PC-9 (cell line): ENCODE measurements at regions not wholly inside any gene's neighbourhood (a gene's known extent, or its start where the extent isn't known, plus 50 kb on each side); places are given as distances from the start of the nearest gene placed in this dataset.
"Not testable (repeated sequence)": the region's sequence is repeated elsewhere in the genome, so short reads cannot be mapped to it uniquely, and the experiment has no call there.

ENCODE experiments used
- BruUV-seq: library from RNA; stranded (reverse); fragments of 400-500 nt; replicated peaks from 2 replicates; lab custom pipeline; 2021; lab: Mats Ljungman, UMichigan
- CTCF ChIA-PET: fragments of 300-600 bp; sonication (Branson Sonifier 250); formaldehyde crosslinking; loops from one replicate; lab custom pipeline; 2022; ENCODE audit warnings: antibody characterized with exemption; lab: Charles Lee
- POLR2A ChIA-PET: fragments of 300-600 bp; sonication (Branson Sonifier 250); formaldehyde crosslinking; loops from one replicate; lab custom pipeline; 2022; ENCODE audit warnings: antibody characterized with exemption; ENCODE audit not compliant: unreplicated experiment; lab: Charles Lee
- DNase-seq, 2 experiments: peaks; one replicate each; pipeline versions ENCODE4 v3.0.0 to v3.0.0-alpha.2; 2015 to 2022; ENCODE audit warnings: mixed read lengths in 1 of 2
- H2AFZ ChIP-seq: fragments of 200-600 bp; sonication (generic); 2 replicates; pipeline ENCODE4 v1.8.1; 2017; ENCODE audit warnings: antibody characterized with exemption
- H3F3A ChIP-seq: fragments of 200-600 bp; sonication (generic); 2 replicates; pipeline ENCODE4 v1.8.1; 2017; ENCODE audit warnings: antibody characterized with exemption, mild to moderate bottlenecking, low read depth; ENCODE audit not compliant: insufficient read depth
- H3K27ac ChIP-seq: fragments of 200-600 bp; sonication (generic); 2 replicates; pipeline ENCODE4 v1.6.1; 2016; ENCODE audit warnings: mixed run types
- H3K27me3 ChIP-seq: fragments of 200-600 bp; sonication (generic); 2 replicates; pipeline ENCODE4 v1.6.1; 2016; ENCODE audit warnings: low read depth, mixed run types; ENCODE audit not compliant: insufficient read depth
- H3K36me3 ChIP-seq: fragments of 200-600 bp; sonication (generic); 2 replicates; pipeline ENCODE4 v1.6.1; 2016; ENCODE audit warnings: low read depth, mixed run types
- H3K4me1 ChIP-seq: fragments of 200-600 bp; sonication (generic); replicated peaks from 2 replicates; pipeline ENCODE4 v1.6.1; 2016; ENCODE audit warnings: mixed run types; ENCODE audit not compliant: insufficient read depth
- H3K4me2 ChIP-seq: fragments of 200-600 bp; sonication (generic); 2 replicates; pipeline ENCODE4 v1.6.1; 2017; ENCODE audit warnings: mixed run types
- H3K4me3 ChIP-seq: fragments of 200-600 bp; sonication (generic); 2 replicates; pipeline ENCODE4 v1.6.1; 2016; ENCODE audit warnings: mixed run types
- H3K79me2 ChIP-seq: fragments of 200-600 bp; sonication (generic); 2 replicates; pipeline ENCODE4 v1.6.1; 2017; ENCODE audit warnings: low read depth, mixed run types
- H3K9me2 ChIP-seq: fragments of 200-600 bp; sonication (generic); 2 replicates; pipeline ENCODE4 v1.8.1; 2017; ENCODE audit warnings: mild to moderate bottlenecking; ENCODE audit not compliant: insufficient read depth
- H3K9me3 ChIP-seq: fragments of 200-600 bp; sonication (generic); 2 replicates; pipeline ENCODE4 v1.8.1; 2016; ENCODE audit warnings: low read depth; ENCODE audit not compliant: insufficient read depth
- H4K20me1 ChIP-seq: fragments of 200-600 bp; sonication (generic); 2 replicates; pipeline ENCODE4 v1.8.1; 2017; ENCODE audit not compliant: insufficient read depth
- EZH2 ChIP-seq: fragments of 200-600 bp; sonication (generic); IDR thresholded peaks from 2 replicates; pipeline ENCODE4 v1.8.0; 2017; ENCODE audit warnings: antibody characterized with exemption, low read depth
- intact Hi-C: fragments of 100-400 bp; cut with micrococcal nuclease; formaldehyde crosslinking; loops from one replicate; pipeline ENCODE4 v1.10.0; 2022; ENCODE audit not compliant: unreplicated experiment
- TF ChIP-seq, protein P1 (sequence below): fragments of 200-600 bp; sonication (generic); conservative IDR thresholded peaks from 2 replicates; pipeline ENCODE4 v1.6.1; 2017; ENCODE audit warnings: mixed run types, antibody characterized with exemption, mild to moderate bottlenecking, moderate library complexity

DNA sequence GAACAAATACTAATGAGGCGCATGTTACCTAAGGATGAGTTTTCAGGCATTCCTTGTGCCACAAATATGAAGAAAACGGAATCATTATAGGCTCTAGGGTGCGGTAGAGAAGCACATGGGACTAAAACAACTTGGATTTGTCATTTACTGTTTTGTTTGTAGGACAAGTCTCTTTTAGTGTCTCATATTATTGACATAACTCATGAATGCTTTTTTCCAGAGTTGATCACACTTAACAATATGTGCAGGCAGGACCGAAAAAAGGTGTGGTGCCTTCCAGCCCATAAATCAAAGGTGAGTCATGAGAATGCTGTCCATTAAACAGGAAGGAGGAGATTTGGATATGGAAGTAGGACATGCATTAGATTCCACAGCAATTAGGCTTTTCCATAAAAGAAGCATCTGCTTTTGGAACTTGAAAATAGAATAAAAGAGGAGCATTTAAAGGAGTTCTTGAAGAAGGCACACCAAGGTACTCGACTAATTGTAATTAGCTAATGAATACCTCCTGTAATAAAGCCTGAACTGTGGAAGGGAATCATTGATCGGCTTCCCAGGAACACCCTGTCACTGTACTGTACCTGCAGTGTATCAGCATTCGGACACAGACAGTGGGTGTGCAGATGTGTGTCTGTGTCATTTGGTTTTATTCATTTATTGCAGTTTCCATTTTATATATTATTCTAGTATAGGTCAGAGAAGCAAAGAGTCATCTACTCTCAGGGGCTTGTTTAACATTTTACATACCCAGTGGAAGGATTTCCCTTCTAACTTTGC, 119.7 kb upstream of the KLF14 start:
- CTCF ChIA-PET: no interaction called here
- no peak overlapping the region for H3K4me3 ChIP-seq
- no TSS peak for BruUV-seq

GRCh38 chr7:130854481-130854880, 120.5 kb upstream of the KLF14 start:
- intact Hi-C loops: no loop called here
- POLR2A ChIA-PET: interaction anchor here (0.7 kb wide), 1 partner anchor 162 kb away, joined by 3 read pairs; no protein-coding TSS in a partner anchor
- Histone ChIP-seq H3K36me3 (peaks cover 72% of the 10 kb centered on the region), H4K20me1 (0 out of 2 replicates have a peak, but pooled peaks cover 4% of the 10 kb centered on the region), H3K27ac (peak overlapping the region; percentile 68), H3K4me1 (peaks cover 36% of the 10 kb centered on the region), H3F3A (peaks cover 61% of the 10 kb centered on the region), H3K27me3 (no peaks in the 10 kb centered on the region), H3K4me2 (peak overlapping the region; percentile 56; the same call in 1 of the 2 replicates), H3K79me2 (peaks cover 23% of the 10 kb centered on the region; the same call in 1 of the 2 replicates), H3K4me3 (no peak overlapping the region), H3K9me2 (no peaks in the 10 kb centered on the region), H2AFZ (no peak overlapping the region), H3K9me3 (peaks cover 36% of the 10 kb centered on the region)
- TF ChIP-seq EZH2: no peak
- TF ChIP-seq, protein P1, sequence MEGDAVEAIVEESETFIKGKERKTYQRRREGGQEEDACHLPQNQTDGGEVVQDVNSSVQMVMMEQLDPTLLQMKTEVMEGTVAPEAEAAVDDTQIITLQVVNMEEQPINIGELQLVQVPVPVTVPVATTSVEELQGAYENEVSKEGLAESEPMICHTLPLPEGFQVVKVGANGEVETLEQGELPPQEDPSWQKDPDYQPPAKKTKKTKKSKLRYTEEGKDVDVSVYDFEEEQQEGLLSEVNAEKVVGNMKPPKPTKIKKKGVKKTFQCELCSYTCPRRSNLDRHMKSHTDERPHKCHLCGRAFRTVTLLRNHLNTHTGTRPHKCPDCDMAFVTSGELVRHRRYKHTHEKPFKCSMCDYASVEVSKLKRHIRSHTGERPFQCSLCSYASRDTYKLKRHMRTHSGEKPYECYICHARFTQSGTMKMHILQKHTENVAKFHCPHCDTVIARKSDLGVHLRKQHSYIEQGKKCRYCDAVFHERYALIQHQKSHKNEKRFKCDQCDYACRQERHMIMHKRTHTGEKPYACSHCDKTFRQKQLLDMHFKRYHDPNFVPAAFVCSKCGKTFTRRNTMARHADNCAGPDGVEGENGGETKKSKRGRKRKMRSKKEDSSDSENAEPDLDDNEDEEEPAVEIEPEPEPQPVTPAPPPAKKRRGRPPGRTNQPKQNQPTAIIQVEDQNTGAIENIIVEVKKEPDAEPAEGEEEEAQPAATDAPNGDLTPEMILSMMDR: no peak
- BruUV-seq: no TSS peak
- no peak for DNase-seq
- CTCF ChIA-PET: no interaction called here

More for the DNA sequence above, 119.7 kb upstream of the KLF14 start:
- Histone ChIP-seq H3K9me3 (peaks cover 28% of the 10 kb centered on the region), H3K4me2 (peak overlapping the region; percentile 56), H3K4me1 (peaks cover 36% of the 10 kb centered on the region), H3K79me2 (peaks cover 23% of the 10 kb centered on the region; the same call in 1 of the 2 replicates), H4K20me1 (0 out of 2 replicates have a peak, but pooled peaks cover 4% of the 10 kb centered on the region), H3K27me3 (no peaks in the 10 kb centered on the region), H3K36me3 (peaks cover 64% of the 10 kb centered on the region), H3K9me2 (no peaks in the 10 kb centered on the region), H2AFZ (no peak overlapping the region), H3K27ac (peak overlapping the region; percentile 68), H3F3A (peaks cover 58% of the 10 kb centered on the region)
- peak; percentile 67 to 97 for DNase-seq
- TF ChIP-seq, protein P1: no peak
- no peak for TF ChIP-seq EZH2
- intact Hi-C loops: no loop called here
- POLR2A ChIA-PET: no interaction called here

DNA sequence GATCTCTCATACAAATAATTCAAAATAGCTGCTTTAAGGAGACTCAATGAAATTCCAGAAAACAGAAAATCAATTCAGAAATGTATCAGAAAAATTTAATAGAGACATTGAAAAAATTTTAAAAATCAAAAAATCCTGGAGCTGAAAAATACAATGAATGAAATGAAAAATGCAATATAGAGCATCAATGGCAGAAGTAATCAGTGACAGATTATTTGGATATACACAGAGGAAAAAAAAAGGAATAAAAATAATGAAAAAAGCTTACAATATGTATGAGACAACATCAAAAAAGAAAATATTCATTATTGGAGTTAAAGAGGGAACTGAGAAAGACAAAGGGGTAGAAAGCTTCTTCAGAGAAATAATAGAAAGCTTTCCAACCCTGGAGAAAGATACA, 122.9 kb upstream of the KLF14 start:
- H3K4me1 ChIP-seq: peaks cover 36% of the 10 kb centered on the region
- H3K4me3 ChIP-seq: no peak overlapping the region; the same call in 1 of the 2 replicates
- no peaks in the 10 kb centered on the region for H3K9me2 ChIP-seq
- H2AFZ ChIP-seq: no peak overlapping the region
- no peak overlapping the region for H3K4me2 ChIP-seq
- DNase-seq: no peak
- H3K27ac ChIP-seq: no peak overlapping the region
- no peaks in the 10 kb centered on the region for H3K27me3 ChIP-seq
- peaks cover 75% of the 10 kb centered on the region for H3F3A ChIP-seq
- ChIA-PET CTCF (interaction anchor here (0.6 kb wide), 1 partner anchor 103 kb away, joined by 3 read pairs; no protein-coding TSS in a partner anchor), POLR2A (no interaction called here)
- H3K79me2 ChIP-seq: peaks cover 23% of the 10 kb centered on the region; the same call in 1 of the 2 replicates
- peaks cover 49% of the 10 kb centered on the region for H3K9me3 ChIP-seq
- intact Hi-C loops: no loop called here
- TF ChIP-seq, protein P1: no peak
- no peak for TF ChIP-seq EZH2
- BruUV-seq: no TSS peak
- 0 out of 2 replicates have a peak, but pooled peaks cover 4% of the 10 kb centered on the region for H4K20me1 ChIP-seq
- peaks cover 82% of the 10 kb centered on the region for H3K36me3 ChIP-seq

GRCh38 chr7:130860832-130861231, 126.8 kb upstream of the KLF14 start:
- Histone ChIP-seq H3K36me3 (peaks cover 87% of the 10 kb centered on the region), H3K79me2 (peaks cover 12% of the 10 kb centered on the region; the same call in 1 of the 2 replicates), H3K9me3 (peaks cover 57% of the 10 kb centered on the region), H3F3A (peaks cover 50% of the 10 kb centered on the region; the same call in 1 of the 2 replicates)
- H3K4me1 ChIP-seq, H3K4me2 ChIP-seq, H3K4me3 ChIP-seq, BruUV-seq, DNase-seq, CTCF ChIA-PET, H4K20me1 ChIP-seq, H2AFZ ChIP-seq, H3K9me2 ChIP-seq, intact Hi-C loops, H3K27ac ChIP-seq, H3K27me3 ChIP-seq, POLR2A ChIA-PET: not testable (repeated sequence)
